SJCRH30 (cell line): ENCODE measurements at regions not wholly inside any gene's neighbourhood (a gene's known extent, or its start where the extent isn't known, plus 50 kb on each side); places are given as distances from the start of the nearest gene placed in this dataset.
A peak's percentile ranks its signal among the peaks of the same experiment; 100 is the strongest.
"Not testable (repeated sequence)": the region's sequence is repeated elsewhere in the genome, so short reads cannot be mapped to it uniquely, and the experiment has no call there.

Experiments
- DNase-seq, 2 experiments: peaks; one replicate each; pipeline ENCODE4 v3.0.0-alpha.2; 2015 to 2020
- H3K27ac ChIP-seq: fragments of 250-450 bp; sonication (Bioruptor Pico); 2 replicates; pipeline ENCODE4 v1.5.1; 2020; ENCODE audit warnings: mild to moderate bottlenecking, moderate library complexity
- H3K27me3 ChIP-seq: fragments of 250-450 bp; sonication (Bioruptor Pico); 2 replicates; pipeline ENCODE4 v1.5.1; 2020; ENCODE audit warnings: mild to moderate bottlenecking, moderate library complexity
- H3K36me3 ChIP-seq: fragments of 250-450 bp; sonication (Bioruptor Pico); 2 replicates; pipeline ENCODE4 v1.5.1; 2020; ENCODE audit warnings: mild to moderate bottlenecking, moderate library complexity
- H3K4me1 ChIP-seq: fragments of 250-450 bp; sonication (Bioruptor Pico); 2 replicates; pipeline ENCODE4 v1.5.1; 2020; ENCODE audit warnings: mild to moderate bottlenecking, moderate library complexity
- H3K4me3 ChIP-seq: fragments of 250-450 bp; sonication (Bioruptor Pico); 2 replicates; pipeline ENCODE4 v1.5.1; 2020; ENCODE audit warnings: mild to moderate bottlenecking, moderate library complexity
- H3K9me3 ChIP-seq: fragments of 250-450 bp; sonication (Bioruptor Pico); replicated peaks from 2 replicates; pipeline ENCODE4 v1.5.1; 2020; ENCODE audit warnings: mild to moderate bottlenecking, moderate library complexity

- Histone ChIP-seq H3K27ac (no peak overlapping the region), H3K27me3 (no peaks in the 10 kb centered on the region), H3K4me3 (peak overlapping the region; percentile 55), H3K9me3 (no peaks in the 10 kb centered on the region), H3K36me3 (no peaks in the 10 kb centered on the region), H3K4me1 (peaks cover 5% of the 10 kb centered on the region; the same call in 1 of the 2 replicates)
- peak; percentile 73 to 77 for DNase-seq
These were observed 79.1 kb upstream of the MEF2A start for GRCh38 chr15:99486371-99487336.

- Histone ChIP-seq H3K27ac (no peak overlapping the region), H3K4me1 (peaks cover 5% of the 10 kb centered on the region; the same call in 1 of the 2 replicates), H3K9me3 (no peaks in the 10 kb centered on the region), H3K4me3 (peak overlapping the region; percentile 55), H3K27me3 (no peaks in the 10 kb centered on the region), H3K36me3 (no peaks in the 10 kb centered on the region)
- no peak for DNase-seq
These were observed 78.5 kb upstream of the MEF2A start for GRCh38 chr15:99487337-99487730.

DNA sequence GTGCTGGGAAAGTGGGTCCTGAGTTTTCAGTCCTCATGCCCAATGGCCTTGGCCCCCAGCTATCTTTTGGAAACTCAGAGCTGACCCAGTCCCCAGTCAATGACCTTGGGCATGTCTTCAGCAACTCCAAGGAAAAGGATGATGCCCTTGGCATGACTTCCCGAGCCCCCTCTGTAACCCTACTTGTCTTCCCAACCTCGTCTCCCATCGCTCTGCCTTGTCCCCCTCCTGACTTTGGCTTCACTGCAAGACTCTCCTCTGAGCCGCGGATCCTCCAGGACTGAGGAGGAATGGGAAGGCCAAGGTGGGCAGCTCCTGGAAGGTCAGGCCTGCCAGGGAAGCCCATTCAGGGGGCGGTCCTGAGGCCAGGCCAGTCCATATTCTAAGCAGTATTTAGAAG is 73.5 kb upstream of the MEF2A start:
- Histone ChIP-seq H3K27me3 (no peaks in the 10 kb centered on the region), H3K27ac (no peak overlapping the region), H3K36me3 (no peaks in the 10 kb centered on the region), H3K4me3 (no peak overlapping the region), H3K9me3 (no peaks in the 10 kb centered on the region), H3K4me1 (no peaks in the 10 kb centered on the region; the same call in 1 of the 2 replicates)
- no peak for DNase-seq

- Histone ChIP-seq H3K27ac (no peak overlapping the region), H3K27me3 (no peaks in the 10 kb centered on the region), H3K4me3 (no peak overlapping the region), H3K4me1 (no peaks in the 10 kb centered on the region), H3K36me3 (no peaks in the 10 kb centered on the region), H3K9me3 (0 out of 2 replicates have a peak, but pooled peaks cover 3% of the 10 kb centered on the region)
- DNase-seq = no peak
These were observed 73.1 kb upstream of the MEF2A start for GRCh38 chr15:99492716-99493115.

- Histone ChIP-seq H3K27ac (no peak overlapping the region), H3K36me3 (no peaks in the 10 kb centered on the region), H3K9me3 (0 out of 2 replicates have a peak, but pooled peaks cover 3% of the 10 kb centered on the region), H3K27me3 (no peaks in the 10 kb centered on the region), H3K4me3 (no peak overlapping the region), H3K4me1 (no peaks in the 10 kb centered on the region)
- no peak for DNase-seq
These were observed 72.3 kb upstream of the MEF2A start for GRCh38 chr15:99493461-99493860.

- not testable (repeated sequence) for H3K27ac ChIP-seq, H3K9me3 ChIP-seq, H3K36me3 ChIP-seq, H3K27me3 ChIP-seq, H3K4me3 ChIP-seq, H3K4me1 ChIP-seq, DNase-seq
These were observed 71.1 kb upstream of the MEF2A start for GRCh38 chr15:99494536-99495233.

- Histone ChIP-seq H3K27me3 (no peaks in the 10 kb centered on the region), H3K9me3 (0 out of 2 replicates have a peak, but pooled peaks cover 3% of the 10 kb centered on the region), H3K36me3 (no peaks in the 10 kb centered on the region), H3K4me1 (no peaks in the 10 kb centered on the region), H3K27ac (no peak overlapping the region), H3K4me3 (no peak overlapping the region)
- no peak for DNase-seq
These were observed 70.1 kb upstream of the MEF2A start for GRCh38 chr15:99495430-99496301.

DNA sequence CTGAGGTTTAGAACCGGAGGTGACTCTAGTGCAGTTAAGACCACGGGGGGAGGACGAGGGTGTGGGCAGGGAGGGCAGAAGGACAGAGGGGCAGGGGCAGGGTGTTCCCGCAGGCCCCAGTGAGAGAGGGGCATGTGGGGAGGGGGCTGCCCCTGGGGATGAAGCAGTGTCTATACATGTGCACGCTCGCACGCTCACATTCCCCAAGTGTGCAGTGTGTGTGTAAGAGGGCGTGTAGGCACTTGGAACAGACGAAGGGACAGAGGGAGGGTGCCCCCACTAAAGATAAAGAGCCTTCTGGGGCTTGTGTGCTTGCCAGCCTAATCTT is 69.5 kb upstream of the MEF2A start:
- H3K9me3 ChIP-seq = 0 out of 2 replicates have a peak, but pooled peaks cover 3% of the 10 kb centered on the region
- H3K4me1 ChIP-seq = no peaks in the 10 kb centered on the region
- no peak for DNase-seq
- H3K27me3 ChIP-seq = no peaks in the 10 kb centered on the region
- no peak overlapping the region for H3K4me3 ChIP-seq
- H3K36me3 ChIP-seq = no peaks in the 10 kb centered on the region
- no peak overlapping the region for H3K27ac ChIP-seq

DNA sequence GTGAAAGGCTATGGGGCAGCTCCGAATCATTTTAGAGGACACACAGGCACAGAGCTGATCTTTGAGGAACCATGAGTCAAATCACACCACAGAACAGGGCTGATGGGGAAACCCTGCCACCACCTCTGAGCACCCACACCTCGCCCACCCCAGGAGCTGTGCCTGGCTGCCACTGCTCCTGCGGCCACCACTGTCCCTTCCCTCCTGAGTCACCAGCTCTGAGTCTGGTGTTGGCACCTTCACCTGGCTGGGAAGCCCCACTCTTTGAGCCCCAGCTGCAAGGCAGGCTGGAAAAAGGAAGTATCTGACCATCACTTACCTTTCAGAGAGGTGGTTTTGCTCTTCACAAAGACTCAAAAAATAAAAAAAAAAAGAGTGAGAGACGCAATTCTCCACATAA is 63.6 kb upstream of the MEF2A start:
- Histone ChIP-seq H3K36me3 (no peaks in the 10 kb centered on the region), H3K4me3 (no peak overlapping the region), H3K27ac (no peak overlapping the region), H3K4me1 (peaks cover 18% of the 10 kb centered on the region; the same call in 1 of the 2 replicates), H3K27me3 (no peaks in the 10 kb centered on the region), H3K9me3 (0 out of 2 replicates have a peak, but pooled peaks cover 3% of the 10 kb centered on the region)
- DNase-seq = no peak

GRCh38 chr15:99502661-99503060 is 63.1 kb upstream of the MEF2A start:
- H3K36me3 ChIP-seq = no peaks in the 10 kb centered on the region
- no peak for DNase-seq
- no peaks in the 10 kb centered on the region for H3K9me3 ChIP-seq
- H3K4me3 ChIP-seq = no peak overlapping the region
- H3K27ac ChIP-seq = no peak overlapping the region
- peaks cover 18% of the 10 kb centered on the region; the same call in 1 of the 2 replicates for H3K4me1 ChIP-seq
- H3K27me3 ChIP-seq = no peaks in the 10 kb centered on the region

DNA sequence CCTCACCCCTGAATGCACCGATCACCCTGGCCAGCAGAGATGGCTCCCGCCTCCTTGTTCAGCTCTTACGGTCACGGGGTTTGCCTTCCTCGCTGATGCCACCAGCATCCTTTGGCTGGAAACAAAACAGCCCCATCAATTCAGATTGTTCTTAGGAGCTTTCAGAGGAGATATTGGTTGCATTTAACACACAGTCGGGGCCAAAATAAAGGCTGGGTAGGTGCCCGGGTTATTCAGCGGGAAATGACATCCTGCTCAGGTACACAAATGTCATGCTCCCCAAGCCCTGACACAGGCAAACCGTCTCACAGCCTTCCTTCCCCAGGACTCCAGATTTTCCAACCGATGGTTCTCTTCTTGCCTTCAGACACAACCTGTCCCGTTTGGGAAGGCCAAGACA is 62.4 kb upstream of the MEF2A start:
- H3K36me3 ChIP-seq = no peaks in the 10 kb centered on the region
- no peaks in the 10 kb centered on the region for H3K27me3 ChIP-seq
- H3K4me3 ChIP-seq = no peak overlapping the region
- no peak overlapping the region for H3K27ac ChIP-seq
- DNase-seq = no peak
- H3K9me3 ChIP-seq = no peaks in the 10 kb centered on the region
- H3K4me1 ChIP-seq = peaks cover 23% of the 10 kb centered on the region; the same call in 1 of the 2 replicates

GRCh38 chr15:99504071-99504822 is 61.5 kb upstream of the MEF2A start:
- H3K36me3 ChIP-seq = no peaks in the 10 kb centered on the region
- no peaks in the 10 kb centered on the region for H3K27me3 ChIP-seq
- no peak overlapping the region for H3K27ac ChIP-seq
- DNase-seq = no peak
- no peaks in the 10 kb centered on the region for H3K9me3 ChIP-seq
- H3K4me1 ChIP-seq = peaks cover 25% of the 10 kb centered on the region; the same call in 1 of the 2 replicates
- H3K4me3 ChIP-seq = no peak overlapping the region

- H3K4me1 ChIP-seq = peaks cover 25% of the 10 kb centered on the region; the same call in 1 of the 2 replicates
- peak in 1 of 2 experiments; percentile 28 for DNase-seq
- H3K27me3 ChIP-seq = no peaks in the 10 kb centered on the region
- no peaks in the 10 kb centered on the region for H3K36me3 ChIP-seq
- no peak overlapping the region for H3K4me3 ChIP-seq
- H3K9me3 ChIP-seq = no peaks in the 10 kb centered on the region
- no peak overlapping the region for H3K27ac ChIP-seq
These were observed 60.8 kb upstream of the MEF2A start for GRCh38 chr15:99504823-99505551.
